AG10803 (cell line): ENCODE measurements at regions not wholly inside any gene's neighbourhood (a gene's known extent, or its start where the extent isn't known, plus 50 kb on each side); places are given as distances from the start of the nearest gene placed in this dataset.
A peak's percentile ranks its signal among the peaks of the same experiment; 100 is the strongest.

Source experiments
- DNase-seq: peaks from one replicate; pipeline ENCODE4 v3.0.0; 2010; ENCODE audit warnings: low read depth
- H3K4me3 ChIP-seq: 2 replicates; pipeline ENCODE4 v1.5.1; 2011; ENCODE audit warnings: mild to moderate bottlenecking, low read length, control low read depth
- TF ChIP-seq, protein P1 (sequence below): conservative IDR thresholded peaks from 2 replicates; pipeline ENCODE4 v1.5.1; 2011; ENCODE audit warnings: mild to moderate bottlenecking, low read length, control low read depth, inconsistent platforms

DNA sequence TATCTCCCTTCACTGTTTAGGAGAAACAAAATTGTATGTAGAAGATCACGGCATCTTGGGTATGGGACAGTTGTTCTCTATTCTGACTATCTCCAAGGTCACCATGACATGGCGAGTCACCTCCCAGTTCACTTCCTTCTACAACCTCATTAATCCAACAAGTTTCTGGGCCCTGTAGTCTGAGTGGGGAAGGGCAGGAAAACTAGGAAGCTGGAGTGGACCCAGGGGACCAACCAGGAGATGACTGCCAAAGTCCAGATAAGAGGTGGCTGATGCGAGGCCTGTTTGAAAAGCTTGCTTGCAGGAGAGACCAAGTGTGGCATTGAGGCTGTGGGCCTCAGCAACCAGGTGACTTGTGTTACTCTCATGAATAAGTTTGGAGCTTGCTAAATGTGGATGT, 584.9 kb downstream of the TNS3 start:
- TF ChIP-seq, protein P1, sequence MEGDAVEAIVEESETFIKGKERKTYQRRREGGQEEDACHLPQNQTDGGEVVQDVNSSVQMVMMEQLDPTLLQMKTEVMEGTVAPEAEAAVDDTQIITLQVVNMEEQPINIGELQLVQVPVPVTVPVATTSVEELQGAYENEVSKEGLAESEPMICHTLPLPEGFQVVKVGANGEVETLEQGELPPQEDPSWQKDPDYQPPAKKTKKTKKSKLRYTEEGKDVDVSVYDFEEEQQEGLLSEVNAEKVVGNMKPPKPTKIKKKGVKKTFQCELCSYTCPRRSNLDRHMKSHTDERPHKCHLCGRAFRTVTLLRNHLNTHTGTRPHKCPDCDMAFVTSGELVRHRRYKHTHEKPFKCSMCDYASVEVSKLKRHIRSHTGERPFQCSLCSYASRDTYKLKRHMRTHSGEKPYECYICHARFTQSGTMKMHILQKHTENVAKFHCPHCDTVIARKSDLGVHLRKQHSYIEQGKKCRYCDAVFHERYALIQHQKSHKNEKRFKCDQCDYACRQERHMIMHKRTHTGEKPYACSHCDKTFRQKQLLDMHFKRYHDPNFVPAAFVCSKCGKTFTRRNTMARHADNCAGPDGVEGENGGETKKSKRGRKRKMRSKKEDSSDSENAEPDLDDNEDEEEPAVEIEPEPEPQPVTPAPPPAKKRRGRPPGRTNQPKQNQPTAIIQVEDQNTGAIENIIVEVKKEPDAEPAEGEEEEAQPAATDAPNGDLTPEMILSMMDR: no peak
- no peak for DNase-seq
- H3K4me3 ChIP-seq: no peak overlapping the region

DNA sequence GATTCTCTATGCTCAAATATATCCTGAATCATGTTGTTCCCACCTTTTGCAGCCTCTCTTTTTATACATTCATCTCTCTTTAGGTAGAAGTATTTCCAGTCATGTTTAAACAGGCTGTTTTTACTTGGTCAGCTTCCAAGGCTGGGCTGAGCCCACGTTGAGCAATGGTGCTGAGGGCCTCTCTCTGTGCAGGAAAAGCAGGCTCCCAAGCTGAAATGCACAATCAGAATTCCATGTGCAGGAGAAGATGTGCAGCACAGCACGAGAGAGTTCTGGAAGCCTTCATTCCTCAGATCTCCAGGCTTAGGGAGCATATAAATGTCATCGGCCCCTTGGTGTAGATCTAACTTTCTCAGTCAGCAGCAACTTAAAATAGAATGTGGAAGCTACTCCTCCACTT, 588.5 kb downstream of the TNS3 start:
- H3K4me3 ChIP-seq: no peak overlapping the region
- TF ChIP-seq, protein P1: no peak
- DNase-seq: peak; percentile 46

DNA sequence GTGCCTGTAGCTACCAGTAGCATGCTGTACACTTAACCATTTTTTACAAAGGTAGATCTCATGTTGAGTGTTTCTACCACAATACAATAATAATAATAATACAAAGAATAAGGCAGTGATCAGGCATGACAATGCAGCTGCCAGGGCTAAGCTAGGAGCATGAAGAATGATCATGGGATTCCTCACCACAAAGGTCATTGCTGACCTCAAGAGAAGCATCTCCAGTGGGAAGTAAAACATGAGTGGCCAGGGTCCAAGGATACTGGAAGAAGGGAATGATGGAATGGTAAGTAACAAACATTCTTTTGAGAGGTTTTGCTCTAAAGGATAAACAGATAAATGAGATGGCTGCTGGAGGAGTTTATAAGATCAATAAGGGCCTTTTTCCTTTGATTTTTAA, 591.1 kb downstream of the TNS3 start:
- TF ChIP-seq, protein P1: no peak
- DNase-seq: peak; percentile 69
- no peak overlapping the region for H3K4me3 ChIP-seq

DNA sequence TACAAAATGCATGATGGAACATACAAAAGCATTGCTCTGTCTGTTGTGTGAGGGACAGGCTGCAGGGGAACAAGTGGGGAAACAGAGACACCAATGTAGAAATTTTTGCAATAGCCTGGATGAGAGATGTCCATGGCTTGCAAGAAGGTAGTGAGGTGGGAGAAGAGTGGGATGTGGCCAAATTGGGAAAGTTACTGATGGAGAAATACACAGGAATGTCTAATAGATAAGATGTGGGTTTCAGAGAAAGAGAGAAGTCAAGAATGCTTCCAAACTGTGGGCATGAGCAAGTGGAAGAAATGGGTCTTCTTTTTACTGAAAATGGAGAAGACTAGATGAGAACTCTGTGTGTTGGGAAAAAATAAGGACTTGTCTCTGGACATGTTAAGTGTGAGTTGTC, 592.7 kb downstream of the TNS3 start:
- no peak for DNase-seq
- TF ChIP-seq, protein P1: no peak
- H3K4me3 ChIP-seq: no peak overlapping the region

DNA sequence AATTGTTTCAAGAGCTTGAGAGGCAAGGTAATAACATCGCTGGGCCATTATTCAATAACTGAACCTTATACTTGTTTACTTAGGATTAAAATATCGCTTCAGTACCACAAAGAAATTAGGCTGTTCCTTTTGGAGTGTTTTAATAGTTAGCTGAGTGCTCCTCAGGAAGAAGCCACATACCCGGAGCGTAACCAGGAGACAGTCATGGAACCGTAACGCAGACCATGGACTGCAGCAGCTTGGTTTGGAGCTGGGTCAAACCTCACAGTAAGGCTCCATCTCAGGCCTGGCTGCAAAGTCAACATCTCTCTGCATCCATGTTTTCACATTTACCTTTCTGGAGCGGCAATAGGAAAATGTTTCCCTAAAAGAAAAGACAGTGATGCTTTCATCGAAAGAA, 599.0 kb downstream of the TNS3 start:
- H3K4me3 ChIP-seq: no peak overlapping the region
- TF ChIP-seq, protein P1: no peak
- no peak for DNase-seq

DNA sequence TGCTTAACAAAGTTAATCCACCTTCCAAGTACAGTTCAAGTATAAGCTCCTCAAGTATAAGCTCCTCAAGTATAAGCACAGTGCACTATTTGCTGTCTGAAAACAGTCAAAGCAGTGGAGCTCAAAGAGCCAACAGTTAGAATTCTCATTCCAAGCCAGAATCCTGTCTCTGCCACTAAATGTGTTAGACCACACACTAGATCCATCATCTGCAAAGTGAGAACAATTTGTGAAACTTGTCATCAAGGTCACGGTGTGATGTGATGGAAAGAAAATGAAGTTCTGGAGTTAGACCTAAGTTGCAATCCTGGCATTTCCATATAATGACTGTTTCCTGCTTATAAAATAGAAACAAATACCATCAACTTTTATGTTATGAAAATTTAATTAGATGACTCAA, 602.5 kb downstream of the TNS3 start:
- TF ChIP-seq, protein P1: no peak

DNA sequence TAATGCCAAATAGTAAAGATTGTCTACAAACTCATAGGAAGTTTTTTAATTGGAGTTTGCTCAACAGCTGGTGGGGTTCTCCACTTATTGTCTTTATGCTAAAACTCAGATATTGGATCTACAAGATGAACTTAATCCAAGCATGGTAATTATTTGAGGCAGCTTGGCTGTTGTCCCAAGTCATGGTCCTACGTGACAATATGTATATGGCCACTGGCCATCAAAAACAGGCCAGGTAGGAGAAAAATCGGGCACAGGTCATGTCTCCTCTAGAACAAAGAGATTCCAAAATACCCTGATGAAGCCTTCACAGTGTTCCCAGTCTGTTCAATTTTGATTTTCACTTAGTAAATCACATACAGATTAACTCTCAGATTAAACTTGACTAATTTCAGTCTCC, 606.4 kb downstream of the TNS3 start:
- TF ChIP-seq, protein P1: no peak
- DNase-seq: no peak
- H3K4me3 ChIP-seq: no peak overlapping the region

More for the DNA sequence above, 602.5 kb downstream of the TNS3 start:
- peak; percentile 43 for DNase-seq
- H3K4me3 ChIP-seq: no peak overlapping the region
